ENCODE measurements at regions not wholly inside any gene's neighbourhood (a gene's known extent, or its start where the extent isn't known, plus 50 kb on each side); places are given as distances from the start of the nearest gene placed in this dataset.
"Not testable (repeated sequence)": the region's sequence is repeated elsewhere in the genome, so short reads cannot be mapped to it uniquely, and the experiment has no call there.

GRCh38 chr11:44366741-44367140, 56.8 kb upstream of the ALX4 start:
- no peak for DNase-seq

GRCh38 chr11:44367452-44367851, 57.5 kb upstream of the ALX4 start:
- WGBS, 3 donors, result 95 to 100% (median 100%) methylated on average over 1 of the region's 1 CpG
- intact Hi-C loops (cut with DNase I), result no loop called here
- Histone ChIP-seq H3K4me1 (ENCODE audit: insufficient read depth) (no peaks in the 10 kb centered on the region), H3K27me3 (no peaks in the 10 kb centered on the region), H3K36me3 (no peaks in the 10 kb centered on the region), H3K4me3 (no peak overlapping the region), H3K27ac (no peak overlapping the region), H3K9me3 (no peaks in the 10 kb centered on the region)
- DNase-seq, result no peak
- TF ChIP-seq EP300 (IDR thresholded peaks at IDR 0.05), result no peak
- TF ChIP-seq CTCF (IDR thresholded peaks at IDR 0.05), result no peak
- no peak for TF ChIP-seq POLR2A (IDR thresholded peaks at IDR 0.05)

More at GRCh38 chr11:44366741-44367140, 56.8 kb upstream of the ALX4 start:
- intact Hi-C loops (cut with DNase I), result no loop called here
- Histone ChIP-seq H3K9me3 (no peaks in the 10 kb centered on the region), H3K4me1 (ENCODE audit: insufficient read depth) (peaks cover 3% of the 10 kb centered on the region), H3K27me3 (no peaks in the 10 kb centered on the region), H3K36me3 (no peaks in the 10 kb centered on the region), H3K27ac (no peak overlapping the region), H3K4me3 (no peak overlapping the region)
- WGBS, 3 donors, result 68 to 73% (median 70%) methylated on average over 8 of the region's 8 CpGs
- TF ChIP-seq CTCF (IDR thresholded peaks at IDR 0.05) (no peak), POLR2A (IDR thresholded peaks at IDR 0.05) (no peak), EP300 (IDR thresholded peaks at IDR 0.05) (no peak)

- Histone ChIP-seq H3K4me3 (no peak overlapping the region), H3K9me3 (no peaks in the 10 kb centered on the region), H3K36me3 (no peaks in the 10 kb centered on the region), H3K27me3 (no peaks in the 10 kb centered on the region), H3K27ac (no peak overlapping the region), H3K4me1 (ENCODE audit: insufficient read depth) (no peaks in the 10 kb centered on the region)
- DNase-seq, result no peak
- intact Hi-C loops (cut with DNase I), result no loop called here
- 85 to 92% (median 85%) methylated on average over 2 of the region's 2 CpGs for WGBS, 3 donors
- no peak for TF ChIP-seq CTCF (IDR thresholded peaks at IDR 0.05)
- no peak for TF ChIP-seq EP300 (IDR thresholded peaks at IDR 0.05)
These were observed 58.9 kb upstream of the ALX4 start for GRCh38 chr11:44368886-44369285.

- intact Hi-C loops (cut with DNase I); H3K27ac ChIP-seq; H3K4me1 ChIP-seq (ENCODE audit: insufficient read depth); H3K36me3 ChIP-seq; DNase-seq; H3K27me3 ChIP-seq; H3K4me3 ChIP-seq; H3K9me3 ChIP-seq: not testable (repeated sequence)
- WGBS, 3 donors, result 90 to 100% (median 100%) methylated on average over 1 of the region's 1 CpG
These were observed 61.1 kb upstream of the ALX4 start for GRCh38 chr11:44371042-44371441.

GRCh38 chr11:44371706-44372105, 61.8 kb upstream of the ALX4 start:
- H3K9me3 ChIP-seq, result no peaks in the 10 kb centered on the region
- DNase-seq, result no peak
- H3K36me3 ChIP-seq, result no peaks in the 10 kb centered on the region
- H3K27me3 ChIP-seq, result no peaks in the 10 kb centered on the region
- 94 to 97% (median 94%) methylated on average over 4 of the region's 4 CpGs for WGBS, 3 donors
- intact Hi-C loops (cut with DNase I), result no loop called here
- no peak overlapping the region for H3K4me3 ChIP-seq
- no peaks in the 10 kb centered on the region for H3K4me1 ChIP-seq (ENCODE audit: insufficient read depth)
- no peak overlapping the region for H3K27ac ChIP-seq
- TF ChIP-seq CTCF (IDR thresholded peaks at IDR 0.05) (no peak), EP300 (IDR thresholded peaks at IDR 0.05) (no peak), POLR2A (IDR thresholded peaks at IDR 0.05) (no peak)

All from ovary (tissue), 7 donors.